Chondrocyte (in vitro differentiated cells): ENCODE measurements at regions not wholly inside any gene's neighbourhood (a gene's known extent, or its start where the extent isn't known, plus 50 kb on each side); places are given as distances from the start of the nearest gene placed in this dataset.
A peak's percentile ranks its signal among the peaks of the same experiment; 100 is the strongest.
"Not testable (repeated sequence)": the region's sequence is repeated elsewhere in the genome, so short reads cannot be mapped to it uniquely, and the experiment has no call there.

Experiments
- DNase-seq: peaks from one replicate; pipeline ENCODE4 v3.0.0; 2021; ENCODE audit warnings: mixed read lengths, low spot score
- H3K27ac Mint-ChIP-seq: one replicate; pipeline ENCODE4 v1.8.0; 2021; ENCODE audit warnings: mild to moderate bottlenecking, moderate library complexity, mixed read lengths; ENCODE audit not compliant: unreplicated experiment
- H3K27me3 Mint-ChIP-seq: 2 replicates; pipeline ENCODE4 v1.8.0; 2021; ENCODE audit warnings: low read depth, mixed read lengths
- H3K36me3 Mint-ChIP-seq: 2 replicates; pipeline ENCODE4 v1.8.0; 2021; ENCODE audit warnings: low read depth, mixed read lengths
- H3K4me1 Mint-ChIP-seq: 2 replicates; pipeline ENCODE4 v1.8.0; 2021; ENCODE audit warnings: low read depth, mild to moderate bottlenecking, mixed read lengths
- H3K4me3 Mint-ChIP-seq: one replicate; pipeline ENCODE4 v1.8.0; 2021; ENCODE audit warnings: mild to moderate bottlenecking, moderate library complexity, mixed read lengths; ENCODE audit not compliant: unreplicated experiment
- H3K9me3 Mint-ChIP-seq: 2 replicates; pipeline ENCODE4 v1.8.0; 2021; ENCODE audit warnings: low read depth, mixed read lengths
- TF ChIP-seq, protein P1 (sequence below): fragments of 200-600 bp; sonication (generic); IDR thresholded peaks from 2 replicates; pipeline ENCODE4 v1.5.0; 2021; ENCODE audit warnings: antibody characterized with exemption, mild to moderate bottlenecking, moderate library complexity

DNA sequence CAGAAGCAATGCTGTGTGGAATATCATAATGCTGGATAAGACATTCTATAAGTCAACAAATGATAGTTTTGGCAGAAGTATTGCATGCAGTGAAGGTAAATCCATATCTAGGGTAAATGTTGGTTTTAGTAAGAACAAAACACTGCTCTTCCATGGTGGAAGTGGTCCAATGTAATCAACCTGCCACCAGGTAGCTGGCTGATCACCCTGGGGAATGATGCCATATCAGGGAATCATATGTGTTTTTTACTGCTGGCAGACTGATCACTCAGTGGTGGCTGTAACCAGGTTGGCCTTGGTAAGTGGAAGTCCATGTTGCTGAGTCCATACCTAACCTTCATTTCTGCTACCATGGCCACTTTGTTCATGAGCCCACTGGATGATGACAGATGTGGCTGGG is 74.0 kb upstream of the CENPE start:
- Mint-ChIP-seq H3K36me3 (no peaks in the 10 kb centered on the region), H3K4me1 (no peaks in the 10 kb centered on the region), H3K27ac (no peak overlapping the region), H3K9me3 (peaks cover 8% of the 10 kb centered on the region), H3K4me3 (no peak overlapping the region), H3K27me3 (no peaks in the 10 kb centered on the region)
- TF ChIP-seq, protein P1, sequence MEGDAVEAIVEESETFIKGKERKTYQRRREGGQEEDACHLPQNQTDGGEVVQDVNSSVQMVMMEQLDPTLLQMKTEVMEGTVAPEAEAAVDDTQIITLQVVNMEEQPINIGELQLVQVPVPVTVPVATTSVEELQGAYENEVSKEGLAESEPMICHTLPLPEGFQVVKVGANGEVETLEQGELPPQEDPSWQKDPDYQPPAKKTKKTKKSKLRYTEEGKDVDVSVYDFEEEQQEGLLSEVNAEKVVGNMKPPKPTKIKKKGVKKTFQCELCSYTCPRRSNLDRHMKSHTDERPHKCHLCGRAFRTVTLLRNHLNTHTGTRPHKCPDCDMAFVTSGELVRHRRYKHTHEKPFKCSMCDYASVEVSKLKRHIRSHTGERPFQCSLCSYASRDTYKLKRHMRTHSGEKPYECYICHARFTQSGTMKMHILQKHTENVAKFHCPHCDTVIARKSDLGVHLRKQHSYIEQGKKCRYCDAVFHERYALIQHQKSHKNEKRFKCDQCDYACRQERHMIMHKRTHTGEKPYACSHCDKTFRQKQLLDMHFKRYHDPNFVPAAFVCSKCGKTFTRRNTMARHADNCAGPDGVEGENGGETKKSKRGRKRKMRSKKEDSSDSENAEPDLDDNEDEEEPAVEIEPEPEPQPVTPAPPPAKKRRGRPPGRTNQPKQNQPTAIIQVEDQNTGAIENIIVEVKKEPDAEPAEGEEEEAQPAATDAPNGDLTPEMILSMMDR: no peak
- no peak for DNase-seq

DNA sequence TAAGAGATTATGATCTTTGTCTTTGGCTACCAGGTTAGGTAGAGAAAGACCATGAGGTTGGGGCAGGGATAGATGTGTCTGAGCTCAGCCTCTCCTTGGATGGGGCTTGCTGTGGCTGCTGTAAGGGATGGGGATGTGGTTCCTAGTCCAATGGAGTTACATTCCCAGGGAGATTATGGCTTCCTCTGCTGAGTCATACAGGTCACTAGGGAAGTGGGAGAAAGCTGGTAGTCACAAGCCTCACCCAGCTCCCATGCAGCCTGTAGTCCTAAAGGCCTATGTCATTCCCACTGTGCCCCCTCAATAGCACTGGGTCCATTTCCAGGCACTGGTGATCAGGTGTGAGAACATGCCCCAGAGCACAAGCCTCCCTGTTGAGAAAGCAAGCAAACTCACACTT is 70.6 kb upstream of the CENPE start:
- Mint-ChIP-seq H3K4me1 (no peaks in the 10 kb centered on the region), H3K27me3 (peaks cover 16% of the 10 kb centered on the region), H3K4me3 (no peak overlapping the region), H3K36me3 (no peaks in the 10 kb centered on the region), H3K9me3 (peaks cover 15% of the 10 kb centered on the region), H3K27ac (no peak overlapping the region)
- TF ChIP-seq, protein P1: no peak
- DNase-seq: no peak

DNA sequence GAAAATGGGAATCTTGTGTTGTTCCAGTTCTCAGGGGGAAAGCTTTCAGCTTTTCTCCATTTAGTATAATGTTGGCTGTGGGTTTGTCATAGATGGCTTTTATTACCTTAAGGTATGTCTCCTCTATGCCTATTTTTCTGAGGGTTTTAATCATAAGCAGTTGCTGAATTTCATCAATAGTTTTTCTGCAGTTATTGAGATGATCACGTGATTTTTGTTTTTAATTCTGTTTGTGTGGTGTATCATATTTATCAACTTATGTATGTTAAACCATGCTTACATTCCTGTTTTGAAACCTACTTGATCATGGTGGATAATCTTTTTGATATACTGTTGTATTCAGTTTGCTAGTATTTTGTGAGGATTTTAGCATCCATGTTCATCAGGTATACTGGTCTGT is 66.8 kb upstream of the CENPE start:
- H3K36me3 Mint-ChIP-seq: no peaks in the 10 kb centered on the region
- peaks cover 12% of the 10 kb centered on the region for H3K9me3 Mint-ChIP-seq
- no peak overlapping the region for H3K4me3 Mint-ChIP-seq
- TF ChIP-seq, protein P1: no peak
- no peak for DNase-seq
- H3K4me1 Mint-ChIP-seq: no peaks in the 10 kb centered on the region
- peaks cover 24% of the 10 kb centered on the region for H3K27me3 Mint-ChIP-seq
- H3K27ac Mint-ChIP-seq: no peak overlapping the region

DNA sequence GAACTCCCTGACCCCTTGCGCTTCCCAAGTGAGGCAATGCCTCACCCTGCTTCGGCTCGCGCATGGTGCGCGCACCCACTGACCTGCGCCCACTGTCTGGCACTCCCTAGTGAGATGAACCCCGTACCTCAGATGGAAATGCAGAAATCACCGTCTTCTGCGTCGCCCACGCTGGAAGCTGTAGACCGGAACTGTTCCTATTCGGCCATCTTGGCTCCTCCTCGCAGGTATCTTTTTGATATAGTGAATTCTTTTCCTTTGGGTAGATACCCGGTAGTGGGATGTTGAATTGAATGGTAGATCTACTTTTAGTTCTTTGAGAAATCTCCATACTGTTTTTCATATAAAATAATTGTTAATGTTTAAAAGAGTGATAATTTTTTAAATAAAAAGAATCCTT is 57.9 kb upstream of the CENPE start:
- not testable (repeated sequence) for H3K27me3 Mint-ChIP-seq, H3K9me3 Mint-ChIP-seq, H3K36me3 Mint-ChIP-seq, H3K4me1 Mint-ChIP-seq, H3K27ac Mint-ChIP-seq, DNase-seq
- H3K4me3 Mint-ChIP-seq: peak overlapping the region; percentile 71
